BLaER1 treated with 17β-estradiol and CSF1 and Interleukin-3, amounts not matched to agents 10 nM and 100 nM (cell line): ENCODE measurements at regions not wholly inside any gene's neighbourhood (a gene's known extent, or its start where the extent isn't known, plus 50 kb on each side); places are given as distances from the start of the nearest gene placed in this dataset.
"Not testable (repeated sequence)": the region's sequence is repeated elsewhere in the genome, so short reads cannot be mapped to it uniquely, and the experiment has no call there.

ENCODE experiments used
- H3K27ac ChIP-seq, 11 experiments: shearing (Covaris generic); formaldehyde crosslinking; 2 replicates each; pipeline ENCODE4 v1.8.1; 2022
- H3K27me3 ChIP-seq, 11 experiments: shearing (Covaris generic); formaldehyde crosslinking; 2 replicates each; pipeline ENCODE4 v1.8.1; 2022
- H3K36me3 ChIP-seq, 11 experiments: shearing (Covaris generic); formaldehyde crosslinking; 2 replicates each; pipeline ENCODE4 v1.8.1; 2022
- H3K4me1 ChIP-seq, 10 experiments: shearing (Covaris generic); formaldehyde crosslinking; 2 replicates each; pipeline ENCODE4 v1.8.1; 2022
- H3K4me2 ChIP-seq, 11 experiments: shearing (Covaris generic); formaldehyde crosslinking; 2 replicates each; pipeline ENCODE4 v1.8.1; 2022
- H3K4me3 ChIP-seq, 10 experiments: shearing (Covaris generic); formaldehyde crosslinking; 2 replicates each; pipeline ENCODE4 v1.8.1; 2022
- H3K9ac ChIP-seq, 11 experiments: shearing (Covaris generic); formaldehyde crosslinking; 2 replicates each; pipeline ENCODE4 v1.8.1; 2022
- H3K9me3 ChIP-seq, 11 experiments: shearing (Covaris generic); formaldehyde crosslinking; replicated peaks in 1 of 11; 2 replicates each; pipeline ENCODE4 v1.8.1; 2022
- H4K20me1 ChIP-seq, 11 experiments: shearing (Covaris generic); formaldehyde crosslinking; 2 replicates each; pipeline ENCODE4 v1.8.1; 2022
- Cebpa-rat ChIP-seq, 11 experiments: shearing (Covaris generic); IDR thresholded peaks; 2 replicates each; pipeline ENCODE4 v1.8.1; 2022

GRCh38 chr4:160685729-160686128, 1478.1 kb downstream of the FSTL5 start:
- Histone ChIP-seq H3K4me3 (no peak overlapping the region), H3K9me3 (no peaks in the 10 kb centered on the region), H3K4me2 (no peak overlapping the region), H4K20me1 (no peaks in the 10 kb centered on the region; a peak in 1 of 22 replicates), H3K27ac (no peak overlapping the region), H3K36me3 (no peaks in the 10 kb centered on the region), H3K9ac (no peak overlapping the region), H3K27me3 (no peaks in the 10 kb centered on the region), H3K4me1 (no peaks in the 10 kb centered on the region)
- no peak for TF ChIP-seq Cebpa-rat (IDR thresholded peaks at IDR 0.05)

GRCh38 chr4:160701671-160702070, 1462.1 kb downstream of the FSTL5 start:
- Histone ChIP-seq H3K4me3 (no peak overlapping the region), H4K20me1 (no peaks in the 10 kb centered on the region), H3K4me2 (no peak overlapping the region), H3K9ac (no peak overlapping the region), H3K9me3 (no peaks in the 10 kb centered on the region), H3K27me3 (no peaks in the 10 kb centered on the region), H3K4me1 (no peaks in the 10 kb centered on the region), H3K36me3 (no peaks in the 10 kb centered on the region), H3K27ac (no peak overlapping the region)
- no peak for TF ChIP-seq Cebpa-rat (IDR thresholded peaks at IDR 0.05)

GRCh38 chr4:160709026-160709425, 1454.8 kb downstream of the FSTL5 start:
- no peaks in the 10 kb centered on the region for H4K20me1 ChIP-seq
- no peak overlapping the region for H3K4me2 ChIP-seq
- no peaks in the 10 kb centered on the region for H3K4me1 ChIP-seq
- H3K27ac ChIP-seq, result no peak overlapping the region
- no peak for TF ChIP-seq Cebpa-rat (IDR thresholded peaks at IDR 0.05)
- H3K9ac ChIP-seq, result no peak overlapping the region
- H3K36me3 ChIP-seq, result no peaks in the 10 kb centered on the region
- H3K27me3 ChIP-seq, result no peaks in the 10 kb centered on the region
- H3K4me3 ChIP-seq, result no peak overlapping the region
- H3K9me3 ChIP-seq, result no peaks in the 10 kb centered on the region

- no peaks in the 10 kb centered on the region for H4K20me1 ChIP-seq
- no peak overlapping the region for H3K4me3 ChIP-seq
- no peaks in the 10 kb centered on the region for H3K4me1 ChIP-seq
- no peak overlapping the region for H3K9ac ChIP-seq
- no peaks in the 10 kb centered on the region for H3K27me3 ChIP-seq
- H3K27ac ChIP-seq, result no peak overlapping the region
- no peak for TF ChIP-seq Cebpa-rat (IDR thresholded peaks at IDR 0.05)
- no peak overlapping the region for H3K4me2 ChIP-seq
- H3K9me3 ChIP-seq, result no peaks in the 10 kb centered on the region
- no peaks in the 10 kb centered on the region for H3K36me3 ChIP-seq
These were observed 1454.3 kb downstream of the FSTL5 start for GRCh38 chr4:160709546-160709945.

GRCh38 chr4:160716551-160716950, 1447.2 kb downstream of the FSTL5 start:
- Histone ChIP-seq H3K36me3 (no peaks in the 10 kb centered on the region), H3K9me3 (no peaks in the 10 kb centered on the region), H3K27me3 (no peaks in the 10 kb centered on the region), H3K4me1 (no peaks in the 10 kb centered on the region), H3K4me2 (no peak overlapping the region), H3K9ac (no peak overlapping the region), H4K20me1 (no peaks in the 10 kb centered on the region), H3K27ac (no peak overlapping the region), H3K4me3 (no peak overlapping the region)
- TF ChIP-seq Cebpa-rat (IDR thresholded peaks at IDR 0.05), result no peak

GRCh38 chr4:160717848-160718247, 1446.0 kb downstream of the FSTL5 start:
- Histone ChIP-seq H3K4me2 (no peak overlapping the region), H3K36me3 (no peaks in the 10 kb centered on the region), H3K27me3 (no peaks in the 10 kb centered on the region), H3K9me3 (no peaks in the 10 kb centered on the region), H4K20me1 (no peaks in the 10 kb centered on the region), H3K4me1 (no peaks in the 10 kb centered on the region), H3K9ac (no peak overlapping the region), H3K27ac (no peak overlapping the region), H3K4me3 (no peak overlapping the region)
- 0 out of 22 replicates have a peak, but pooled peaks of 1 of the 11 experiments have one; percentile 31 for TF ChIP-seq Cebpa-rat (IDR thresholded peaks at IDR 0.05)

GRCh38 chr4:160724063-160724462, 1439.7 kb downstream of the FSTL5 start:
- no peak for TF ChIP-seq Cebpa-rat (IDR thresholded peaks at IDR 0.05)
- no peaks in the 10 kb centered on the region for H3K9me3 ChIP-seq
- no peaks in the 10 kb centered on the region for H4K20me1 ChIP-seq
- H3K4me2 ChIP-seq, result no peak overlapping the region
- no peaks in the 10 kb centered on the region for H3K4me1 ChIP-seq
- H3K27me3 ChIP-seq, result no peaks in the 10 kb centered on the region
- no peaks in the 10 kb centered on the region for H3K36me3 ChIP-seq
- no peak overlapping the region for H3K27ac ChIP-seq
- H3K4me3 ChIP-seq, result no peak overlapping the region
- H3K9ac ChIP-seq, result no peak overlapping the region

- Histone ChIP-seq H3K36me3 (no peaks in the 10 kb centered on the region), H3K4me1 (no peaks in the 10 kb centered on the region), H3K27me3 (no peaks in the 10 kb centered on the region), H3K27ac (no peak overlapping the region), H3K9ac (no peak overlapping the region), H4K20me1 (no peaks in the 10 kb centered on the region), H3K9me3 (no peaks in the 10 kb centered on the region), H3K4me3 (no peak overlapping the region), H3K4me2 (no peak overlapping the region)
- TF ChIP-seq Cebpa-rat (IDR thresholded peaks at IDR 0.05), result no peak
These were observed 1418.7 kb downstream of the FSTL5 start for GRCh38 chr4:160745126-160745525.

- H3K27me3 ChIP-seq, H3K4me3 ChIP-seq, H3K4me1 ChIP-seq, H4K20me1 ChIP-seq, H3K27ac ChIP-seq, H3K36me3 ChIP-seq, H3K9me3 ChIP-seq, H3K4me2 ChIP-seq, H3K9ac ChIP-seq: not testable (repeated sequence)
These were observed 1417.2 kb downstream of the FSTL5 start for GRCh38 chr4:160746585-160746984.

GRCh38 chr4:160772668-160773067, 1391.1 kb downstream of the FSTL5 start:
- no peak for TF ChIP-seq Cebpa-rat (IDR thresholded peaks at IDR 0.05)
- H3K27ac ChIP-seq, result no peak overlapping the region
- no peaks in the 10 kb centered on the region for H3K27me3 ChIP-seq
- H3K36me3 ChIP-seq, result no peaks in the 10 kb centered on the region
- H3K4me1 ChIP-seq, result no peaks in the 10 kb centered on the region
- H4K20me1 ChIP-seq, result no peaks in the 10 kb centered on the region
- no peak overlapping the region for H3K9ac ChIP-seq
- H3K4me2 ChIP-seq, result no peak overlapping the region
- no peaks in the 10 kb centered on the region for H3K9me3 ChIP-seq
- H3K4me3 ChIP-seq, result no peak overlapping the region

- H3K4me1 ChIP-seq, result no peaks in the 10 kb centered on the region
These were observed 1368.6 kb downstream of the FSTL5 start for GRCh38 chr4:160795216-160795615.

More at GRCh38 chr4:160795216-160795615, 1368.6 kb downstream of the FSTL5 start:
- no peak overlapping the region for H3K4me3 ChIP-seq
- TF ChIP-seq Cebpa-rat (IDR thresholded peaks at IDR 0.05), result no peak
- no peak overlapping the region for H3K27ac ChIP-seq
- H3K4me2 ChIP-seq, result no peak overlapping the region
- H3K36me3 ChIP-seq, result no peaks in the 10 kb centered on the region
- H4K20me1 ChIP-seq, result no peaks in the 10 kb centered on the region
- no peak overlapping the region for H3K9ac ChIP-seq
- H3K27me3 ChIP-seq, result no peaks in the 10 kb centered on the region
- peaks cover 24 to 35% (median 33%) of the 10 kb centered on the region in 11 experiments for H3K9me3 ChIP-seq
